HG02798 (cell line): ENCODE measurements at regions not wholly inside any gene's neighbourhood (a gene's known extent, or its start where the extent isn't known, plus 50 kb on each side); places are given as distances from the start of the nearest gene placed in this dataset.

Source experiments
- ATAC-seq: cut with Tn5 transposase; IDR thresholded peaks from one replicate; pipeline ENCODE4 v1.9.1; 2021; ENCODE audit warnings: mild to moderate bottlenecking; ENCODE audit not compliant: unreplicated experiment, poor library complexity

- ATAC-seq = no peak
These were observed 242.1 kb upstream of the KIRREL3 start for GRCh38 chr11:127242676-127243075.

DNA sequence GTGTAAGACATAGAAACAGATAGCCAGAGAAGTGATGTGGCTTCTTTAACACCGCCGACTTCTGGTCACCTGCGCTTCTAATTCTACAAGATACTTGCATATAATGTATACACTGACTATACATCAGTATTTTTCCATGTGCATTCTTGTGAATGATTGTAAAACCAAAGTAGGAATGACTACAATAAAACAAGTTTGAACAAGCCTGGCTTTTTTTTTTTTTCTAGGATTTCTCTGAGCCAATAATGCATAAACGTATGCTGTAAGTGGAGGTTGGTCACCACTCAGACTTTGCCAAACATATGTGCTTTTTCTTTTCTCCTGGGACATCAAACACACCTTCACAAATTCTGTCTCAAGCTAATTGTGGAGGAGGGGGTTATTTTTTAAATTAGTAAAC, 237.8 kb upstream of the KIRREL3 start:
- no peak for ATAC-seq

DNA sequence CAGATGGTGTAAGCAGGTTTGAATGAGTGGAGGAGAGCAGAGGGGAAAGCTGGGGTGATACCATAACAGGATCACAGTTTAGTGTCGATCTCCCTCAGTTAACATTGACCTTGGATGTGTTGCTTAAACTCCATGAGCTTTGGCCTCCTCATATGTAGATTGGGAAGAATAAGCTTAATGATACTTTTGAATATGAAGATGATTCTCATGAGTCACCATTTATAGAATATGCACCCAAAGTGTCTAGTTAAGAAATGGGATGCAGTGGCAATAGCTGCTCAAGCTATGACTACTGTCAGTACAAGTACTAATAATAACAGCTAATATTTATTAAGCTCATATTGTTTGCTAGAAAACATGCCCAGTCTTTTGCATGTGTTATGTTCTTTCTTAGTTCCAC, 236.2 kb upstream of the KIRREL3 start:
- no peak for ATAC-seq

DNA sequence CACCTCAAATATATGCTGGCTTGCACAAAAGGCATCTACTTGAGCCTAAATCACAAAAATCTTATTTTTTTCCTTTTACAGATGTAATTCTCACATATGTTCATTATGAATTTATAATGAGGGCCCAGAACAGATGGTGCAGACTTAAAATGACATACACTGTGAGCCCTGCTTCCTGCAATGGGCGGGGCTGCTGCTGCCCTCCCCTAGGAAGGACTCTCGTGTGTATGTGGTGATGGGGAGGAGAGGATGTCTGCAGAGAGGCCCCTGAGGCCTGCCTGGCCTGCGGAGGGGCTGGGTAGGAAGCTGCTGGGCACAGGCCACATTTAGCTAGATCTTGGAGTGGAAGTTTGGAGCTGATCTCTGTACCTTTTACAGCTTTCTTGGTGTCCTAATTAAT, 233.4 kb upstream of the KIRREL3 start:
- ATAC-seq = no peak

DNA sequence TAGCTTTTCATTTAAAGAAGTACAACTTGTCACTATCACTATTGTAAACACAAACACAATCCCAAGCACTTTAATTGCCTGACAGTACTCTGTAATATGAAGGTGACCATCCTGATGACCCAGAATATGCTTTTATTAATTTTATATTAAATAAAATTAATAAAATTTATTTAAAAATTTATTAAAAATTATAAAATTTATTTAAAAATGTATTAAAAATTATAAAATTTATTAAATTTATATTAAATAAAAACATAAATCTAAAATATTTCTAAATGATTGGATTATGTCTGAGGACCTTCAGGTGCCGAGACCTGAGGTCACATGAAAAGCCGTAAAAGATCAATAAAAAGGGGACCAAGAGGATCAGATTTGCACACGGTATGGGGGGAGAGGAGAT, 229.8 kb upstream of the KIRREL3 start:
- no peak for ATAC-seq

GRCh38 chr11:127226949-127227348, 226.4 kb upstream of the KIRREL3 start:
- ATAC-seq = no peak

DNA sequence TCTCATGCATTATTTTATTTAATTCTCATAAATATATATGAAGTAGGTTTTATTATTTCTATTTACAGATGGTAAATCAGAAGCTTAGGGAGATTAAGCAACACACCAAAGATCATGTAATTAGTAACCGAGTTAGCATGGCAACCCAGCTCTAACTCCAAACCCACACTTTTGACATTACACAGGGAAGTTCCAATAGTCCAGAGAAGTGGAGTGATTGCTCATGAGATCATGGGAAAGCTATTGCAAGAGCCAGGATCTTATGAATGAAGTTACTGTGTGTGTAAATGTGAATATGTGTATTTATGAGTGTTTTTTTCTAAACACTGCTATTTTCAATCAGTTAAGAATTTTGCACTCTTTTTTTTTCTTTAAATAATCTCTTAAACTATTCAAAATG, 225.8 kb upstream of the KIRREL3 start:
- no peak for ATAC-seq

GRCh38 chr11:127225619-127226018, 225.0 kb upstream of the KIRREL3 start:
- no peak for ATAC-seq

DNA sequence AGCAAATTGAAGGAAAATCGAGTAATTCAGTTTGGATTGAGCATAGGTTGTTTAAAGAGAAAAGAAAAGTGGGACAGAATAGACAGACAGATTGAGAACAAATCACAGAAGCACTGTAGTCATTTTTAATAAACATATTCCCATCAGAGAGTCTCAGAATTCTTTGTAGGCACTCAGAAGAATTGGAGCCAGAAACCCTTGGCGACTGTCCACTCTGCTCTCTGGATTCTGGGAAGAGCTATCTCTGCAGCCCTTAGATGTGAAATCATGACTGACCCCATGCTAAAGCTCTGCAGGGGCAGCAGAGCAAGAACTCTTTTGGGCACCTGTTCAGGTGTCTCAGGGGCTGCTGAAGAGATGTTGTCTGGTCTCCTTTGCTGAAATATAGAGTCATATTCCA, 223.7 kb upstream of the KIRREL3 start:
- ATAC-seq = no peak

DNA sequence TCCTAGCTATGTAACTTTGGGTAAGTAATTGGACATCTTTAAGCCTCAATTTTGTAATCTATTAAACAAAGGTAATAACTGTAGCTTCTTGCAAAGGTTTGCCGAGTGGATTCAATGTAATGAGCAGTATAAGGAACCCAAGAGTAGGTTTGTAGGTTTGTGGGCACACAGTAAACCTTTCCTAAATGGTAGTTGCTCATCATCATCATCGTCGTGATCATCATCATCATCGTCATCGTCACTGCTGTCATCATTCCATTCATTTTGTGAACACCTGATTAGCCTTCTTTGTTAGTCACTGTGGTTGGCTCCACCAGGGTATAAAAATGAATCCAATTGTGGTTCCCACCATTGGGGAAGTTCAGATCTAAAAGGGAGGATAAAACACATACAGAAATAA, 223.1 kb upstream of the KIRREL3 start:
- no peak for ATAC-seq

DNA sequence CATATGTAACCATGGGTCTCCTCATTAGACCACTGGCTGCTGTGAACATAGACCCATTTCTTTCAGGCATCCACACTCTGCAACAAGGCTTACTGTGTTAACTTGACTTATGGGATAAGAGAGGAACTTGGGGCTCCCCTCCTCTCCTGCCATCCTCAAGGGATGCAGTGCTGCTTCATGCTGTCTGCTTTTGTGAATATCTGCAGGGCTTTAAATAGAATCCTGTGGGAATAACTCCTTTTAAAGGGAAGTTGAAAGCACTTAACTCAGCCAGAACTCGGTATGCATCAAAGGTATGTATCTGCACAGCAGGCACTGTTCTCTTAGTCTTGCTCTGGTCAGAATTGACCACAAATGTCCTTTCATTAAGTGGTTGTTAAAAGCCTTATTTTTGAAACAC, 222.5 kb upstream of the KIRREL3 start:
- no peak for ATAC-seq

DNA sequence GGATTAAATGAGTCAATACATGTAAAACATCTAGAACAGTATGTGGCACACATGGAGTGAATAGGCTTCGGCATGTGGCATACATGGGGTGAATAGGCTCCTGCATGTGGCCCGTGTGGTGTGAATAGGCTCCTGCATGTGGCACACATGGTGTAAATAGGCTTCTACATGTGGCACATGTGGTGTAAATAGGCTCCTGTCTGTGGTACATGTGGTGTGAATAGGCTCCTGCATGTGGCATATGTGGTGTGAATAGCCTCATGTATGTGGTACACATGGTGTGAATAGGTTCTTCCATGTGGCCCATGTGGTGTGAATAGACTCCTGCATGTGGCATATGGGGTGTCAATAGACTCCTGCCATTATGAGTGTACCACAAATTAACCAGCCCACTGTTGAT, 219.1 kb upstream of the KIRREL3 start:
- ATAC-seq = no peak

DNA sequence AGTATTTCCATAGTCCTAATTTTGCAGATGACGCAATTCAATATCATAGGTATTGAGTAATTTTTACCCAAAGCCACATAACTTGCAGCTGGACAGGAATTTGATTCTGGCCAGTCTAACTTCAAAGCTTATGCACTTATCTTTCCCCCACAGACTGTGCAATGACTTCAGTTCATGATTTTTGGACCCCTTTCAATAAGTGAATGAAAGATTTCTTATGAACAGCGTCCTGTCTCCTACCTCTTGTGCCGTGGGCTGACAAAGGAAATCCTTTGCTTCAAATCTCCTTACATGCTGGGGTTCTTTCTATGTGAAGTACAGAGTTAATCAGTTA, 217.7 kb upstream of the KIRREL3 start:
- no peak for ATAC-seq

DNA sequence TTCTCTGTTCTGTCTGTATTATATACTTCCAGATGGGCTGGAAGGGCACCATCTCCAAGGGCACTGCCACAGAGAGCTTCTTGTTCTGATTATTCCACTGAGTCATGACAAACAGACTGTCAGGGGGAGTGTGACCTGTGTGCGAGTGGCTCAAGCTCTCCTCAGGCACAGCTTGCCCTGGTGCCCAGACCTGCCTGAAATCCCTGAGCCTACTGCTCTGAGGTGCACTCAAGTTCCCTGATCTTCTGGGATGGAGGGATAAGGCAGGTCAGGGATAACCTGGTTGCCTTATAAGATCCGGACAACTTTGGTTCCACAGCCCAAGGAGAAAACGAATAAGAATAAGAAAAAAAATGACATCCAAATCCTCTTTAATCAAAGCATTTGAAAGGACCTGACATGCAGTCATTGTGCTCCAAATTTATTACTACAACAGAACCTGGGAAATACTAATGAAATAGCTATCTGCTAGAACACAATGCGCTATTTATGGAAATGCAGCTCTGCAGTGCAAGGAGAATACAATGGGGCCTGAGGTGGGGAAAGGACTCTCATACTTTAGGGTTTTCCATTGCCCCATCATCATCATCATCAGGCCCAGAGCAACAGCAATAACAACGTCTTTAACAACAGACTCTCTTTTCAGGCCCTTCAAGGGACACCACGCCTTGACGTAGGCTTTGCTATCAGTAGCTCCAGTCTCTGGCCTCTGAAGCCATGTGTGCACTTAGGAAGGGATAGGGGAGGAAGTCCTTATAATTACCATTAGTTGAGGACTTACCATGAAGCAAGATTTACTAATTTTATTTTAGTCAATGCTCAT, 217.1 kb upstream of the KIRREL3 start:
- no peak for ATAC-seq

GRCh38 chr11:127205688-127206217, 205.2 kb upstream of the KIRREL3 start:
- ATAC-seq = no peak

DNA sequence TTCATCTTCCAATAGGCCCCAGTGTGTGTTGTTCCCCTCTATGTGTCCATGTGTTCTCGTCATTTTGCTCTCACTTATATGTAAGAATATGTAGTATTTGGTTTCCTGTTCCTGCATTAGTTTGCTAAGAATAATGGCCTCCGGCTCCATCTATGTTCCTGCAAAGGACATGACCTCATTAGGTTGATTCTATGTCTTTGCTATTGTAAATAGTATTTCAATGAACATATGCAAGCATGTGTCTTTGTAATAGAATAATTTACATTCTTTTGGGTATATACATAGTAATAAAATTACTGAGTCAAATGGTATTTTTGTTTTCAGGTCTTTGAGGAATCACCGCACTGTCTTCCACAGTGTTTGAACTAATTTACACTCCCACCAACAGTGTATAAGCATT, 202.9 kb upstream of the KIRREL3 start:
- no peak for ATAC-seq

- ATAC-seq = no peak
These were observed 201.5 kb upstream of the KIRREL3 start for GRCh38 chr11:127202105-127202504.

DNA sequence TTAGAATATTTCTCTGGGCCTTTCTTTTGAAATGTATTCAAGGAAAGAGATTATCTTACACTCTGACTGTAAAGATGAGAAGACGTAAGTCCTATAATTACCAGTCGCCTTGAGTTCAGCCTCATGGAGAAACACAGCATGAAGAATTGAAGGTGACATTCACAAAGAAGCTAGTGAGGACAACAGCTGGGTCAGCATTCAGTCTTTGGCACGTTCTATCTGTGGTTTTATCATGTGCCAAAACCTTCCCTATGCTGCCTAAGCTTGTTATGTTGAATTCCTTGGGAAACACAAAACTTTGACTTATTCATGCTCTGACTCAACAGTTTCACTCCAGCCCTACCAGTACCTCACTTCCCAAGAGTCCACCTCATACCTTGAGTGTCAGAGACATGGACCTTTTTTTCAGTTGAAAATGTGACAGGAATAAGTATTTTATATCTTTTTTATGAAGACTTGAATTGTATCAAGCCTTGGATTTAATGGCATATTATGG, 198.8 kb upstream of the KIRREL3 start:
- no peak for ATAC-seq

DNA sequence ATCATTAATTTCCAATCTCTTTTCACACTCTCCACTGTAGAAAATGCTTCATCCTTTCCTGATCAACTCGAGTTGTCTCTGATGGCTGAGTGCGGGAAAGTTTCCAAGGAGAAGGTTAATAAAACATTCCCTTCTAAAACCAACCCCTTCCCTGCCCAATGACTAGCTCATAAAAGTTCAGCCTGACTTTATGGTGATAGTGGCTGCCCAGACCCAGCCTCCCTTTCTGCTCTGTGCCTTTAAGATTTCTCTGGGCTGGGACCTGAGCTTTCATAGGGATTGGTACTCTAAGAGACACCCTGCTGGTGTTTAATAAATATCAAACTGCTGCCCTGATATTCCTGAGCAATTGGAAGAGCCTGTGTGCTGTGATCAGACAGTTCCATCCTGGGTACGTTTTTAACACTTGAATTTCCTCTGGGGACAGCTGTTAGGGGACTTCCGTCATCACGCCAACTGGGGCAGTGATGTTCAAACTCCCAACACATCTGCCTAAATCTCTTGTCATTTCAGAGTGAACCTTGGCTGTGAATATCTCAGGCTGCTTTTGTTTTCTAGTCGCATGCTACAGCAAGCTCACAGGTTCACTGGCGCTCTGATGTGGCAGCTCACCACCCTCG, 195.0 kb upstream of the KIRREL3 start:
- no peak for ATAC-seq

DNA sequence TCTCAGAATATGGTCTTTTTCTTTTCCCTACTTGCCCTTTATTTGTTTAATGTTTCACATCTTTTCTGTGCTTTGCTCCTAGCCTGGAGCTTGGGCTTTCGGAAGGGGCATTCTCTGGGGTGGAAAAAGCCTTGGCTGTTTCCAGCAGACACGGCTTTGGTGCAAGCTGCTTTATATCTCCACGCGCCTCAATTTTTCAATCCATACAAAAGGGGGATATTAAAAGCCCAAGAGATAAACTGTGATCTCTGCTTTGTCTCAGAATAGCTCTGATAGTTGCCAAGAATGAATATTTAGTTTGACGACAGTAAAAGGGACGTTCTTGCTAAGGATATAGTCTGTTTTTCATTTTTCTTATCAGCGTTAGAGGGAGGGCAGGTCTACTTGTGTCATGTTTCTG, 194.0 kb upstream of the KIRREL3 start:
- no peak for ATAC-seq

GRCh38 chr11:127193950-127194349, 193.4 kb upstream of the KIRREL3 start:
- no peak for ATAC-seq

DNA sequence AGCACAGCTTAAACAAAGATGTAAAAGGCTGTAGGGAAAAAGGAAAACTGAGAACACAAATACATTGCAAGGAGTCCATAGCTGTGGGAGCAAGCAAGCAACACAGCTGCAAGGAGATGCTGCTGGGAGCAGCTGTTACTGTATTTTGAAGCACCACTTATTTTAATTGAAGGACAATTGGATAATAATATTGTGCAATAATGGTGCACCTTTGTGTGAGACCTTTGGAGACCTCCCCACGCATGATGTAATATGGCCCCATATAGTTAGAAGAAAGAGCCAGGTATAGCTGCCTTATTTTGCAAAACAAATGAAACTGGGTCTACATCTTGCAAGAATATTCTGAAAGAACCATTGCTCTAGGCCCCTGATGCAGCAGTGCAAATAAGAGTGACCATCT, 191.1 kb upstream of the KIRREL3 start:
- ATAC-seq = no peak
